Fibroblast of mammary gland (primary cell): ENCODE measurements at regions not wholly inside any gene's neighbourhood (a gene's known extent, or its start where the extent isn't known, plus 50 kb on each side); places are given as distances from the start of the nearest gene placed in this dataset.

Experiments
- DNase-seq: peaks from one replicate; pipeline ENCODE4 v3.0.0-alpha.2; 2010; ENCODE audit warnings: low read depth
- H3K4me3 ChIP-seq: 2 replicates; pipeline ENCODE4 v1.5.1; 2011; ENCODE audit warnings: low read depth, mild to moderate bottlenecking, low read length, moderate library complexity; ENCODE audit not compliant: control insufficient read depth
- CTCF ChIP-seq: conservative IDR thresholded peaks from 2 replicates; pipeline ENCODE4 v1.5.1; 2011; ENCODE audit warnings: low read depth, low read length, inconsistent platforms; ENCODE audit not compliant: control insufficient read depth, insufficient read depth

GRCh38 chr6:21899708-21900107 is 306.2 kb downstream of the SOX4 start:
- TF ChIP-seq CTCF, result no peak
- no peak overlapping the region for H3K4me3 ChIP-seq
- no peak for DNase-seq

GRCh38 chr6:21900730-21901129 is 307.2 kb downstream of the SOX4 start:
- H3K4me3 ChIP-seq, result no peak overlapping the region
- no peak for TF ChIP-seq CTCF
- peak; percentile 80 for DNase-seq

DNA sequence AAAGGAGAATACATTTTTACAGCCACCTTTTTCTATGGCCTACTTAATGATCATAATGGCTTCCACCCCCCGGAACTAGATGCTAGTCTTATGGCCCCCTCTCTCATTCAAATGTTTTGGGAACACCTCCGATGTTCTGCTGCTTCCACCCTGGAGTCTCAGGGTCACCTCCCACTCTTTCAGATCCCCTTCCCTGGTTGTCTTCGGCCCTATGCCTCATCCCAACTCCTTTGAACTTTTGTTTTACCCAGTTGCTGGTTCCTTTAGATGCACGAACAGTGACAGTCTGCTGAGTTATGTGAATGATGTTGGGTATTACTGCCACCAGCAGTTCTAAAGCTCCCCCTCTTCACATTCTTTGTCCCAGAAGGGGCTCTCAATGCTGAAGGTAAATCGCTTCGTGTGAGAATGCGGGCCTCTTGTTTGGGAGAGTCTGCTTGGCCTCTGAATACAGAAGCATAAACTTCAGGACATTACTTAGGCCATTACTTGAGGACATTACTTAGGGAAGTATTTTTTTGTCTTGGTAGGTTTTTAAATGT is 309.1 kb downstream of the SOX4 start:
- no peak for TF ChIP-seq CTCF
- no peak overlapping the region for H3K4me3 ChIP-seq
- no peak for DNase-seq

DNA sequence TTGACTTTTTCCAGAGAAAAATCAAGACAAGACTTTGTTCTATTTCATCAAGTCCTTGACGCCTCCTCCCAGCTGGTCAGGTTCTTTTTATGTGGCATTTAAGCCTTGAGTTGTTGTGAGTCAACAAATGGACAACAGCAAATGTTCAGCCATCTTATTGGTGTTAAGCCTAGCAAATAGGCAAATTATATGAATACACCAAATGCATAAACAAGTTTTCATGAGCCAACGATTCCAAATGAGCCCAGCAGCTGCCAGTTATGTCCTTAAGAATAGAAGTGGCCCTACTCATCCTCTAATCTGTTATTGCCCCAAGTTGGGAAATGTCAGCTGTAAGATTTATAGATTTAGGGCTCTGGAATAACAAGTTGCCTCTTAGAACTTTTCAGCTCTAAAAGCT is 312.0 kb downstream of the SOX4 start:
- no peak overlapping the region for H3K4me3 ChIP-seq
- no peak for TF ChIP-seq CTCF
- DNase-seq, result no peak

GRCh38 chr6:21906826-21907225 is 313.3 kb downstream of the SOX4 start:
- no peak for TF ChIP-seq CTCF
- H3K4me3 ChIP-seq, result no peak overlapping the region
- DNase-seq, result no peak

DNA sequence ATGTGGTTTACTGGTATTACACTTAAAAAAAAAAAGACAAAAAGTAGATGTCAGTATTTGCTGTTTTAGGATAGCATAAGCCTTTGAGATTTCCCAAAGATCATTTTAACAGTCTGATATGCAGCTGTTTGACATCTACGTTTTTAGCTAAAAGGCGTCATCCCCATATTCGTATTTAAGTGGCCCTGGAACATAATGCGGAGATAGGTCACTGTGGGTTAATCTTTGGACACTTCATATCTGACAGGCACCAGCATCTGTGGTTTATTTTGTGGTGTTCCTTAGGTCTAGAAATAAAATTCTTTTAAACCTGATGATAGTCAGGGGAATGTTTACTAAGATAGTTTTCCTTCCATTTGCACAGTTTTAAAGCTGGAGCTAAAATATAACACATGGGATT is 313.7 kb downstream of the SOX4 start:
- no peak for DNase-seq
- no peak for TF ChIP-seq CTCF
- H3K4me3 ChIP-seq, result no peak overlapping the region
